ENCODE measurements at regions not wholly inside any gene's neighbourhood (a gene's known extent, or its start where the extent isn't known, plus 50 kb on each side); places are given as distances from the start of the nearest gene placed in this dataset.

DNA sequence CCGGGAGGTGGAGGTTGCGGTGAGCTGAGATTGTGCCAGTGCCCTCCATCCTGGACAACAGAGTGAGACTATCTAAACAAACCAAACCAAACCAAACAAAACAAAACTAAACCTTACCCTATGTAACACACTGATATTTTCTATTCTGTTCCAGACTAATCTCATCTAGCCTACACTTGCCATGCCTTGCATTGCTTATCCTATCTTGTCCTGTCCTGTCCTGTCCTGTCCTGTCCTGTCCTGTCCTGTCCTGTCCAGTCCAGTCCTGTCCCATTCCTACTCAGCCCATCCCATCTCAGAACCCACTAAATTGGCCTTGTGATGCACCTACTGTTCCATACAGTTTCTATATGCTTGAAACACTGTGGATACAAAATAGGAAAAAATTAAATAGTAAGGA is 64.7 kb upstream of the HDAC9 start:
- H3F3A ChIP-seq (ENCODE audit: low read depth), result no peaks in the 10 kb centered on the region
- no peaks in the 10 kb centered on the region for H4K20me1 ChIP-seq (ENCODE audit: insufficient read depth, low read length, poor library complexity, severe bottlenecking)
- no peak overlapping the region for H3K4me2 ChIP-seq (ENCODE audit: low read depth, low read length, poor library complexity, severe bottlenecking)
- peaks cover 63% of the 10 kb centered on the region for H3K79me2 ChIP-seq (ENCODE audit: insufficient read depth, low read length)
- no peak overlapping the region for H3K4me3 ChIP-seq (ENCODE audit: low read length, poor library complexity, severe bottlenecking)
- H3K36me3 ChIP-seq (ENCODE audit: insufficient read depth, low read length), result no peaks in the 10 kb centered on the region
- no peak for TF ChIP-seq EZH2phosphoT487 (IDR thresholded peaks at IDR 0.05; ENCODE audit: borderline replicate concordance)
- TF ChIP-seq CTCF (conservative IDR thresholded peaks at IDR 0.05; ENCODE audit: low read length), result no peak
- H2AFZ ChIP-seq (ENCODE audit: low read length), result no peak overlapping the region
- H3K4me1 ChIP-seq (ENCODE audit: insufficient read depth, low read length, poor library complexity, severe bottlenecking), result peaks cover 13% of the 10 kb centered on the region
- no peaks in the 10 kb centered on the region for H3K27me3 ChIP-seq (ENCODE audit: insufficient read depth, low read length, poor library complexity, severe bottlenecking)
- H3K9ac ChIP-seq (ENCODE audit: low read depth, low read length, poor library complexity, severe bottlenecking), result no peak overlapping the region
- no peaks in the 10 kb centered on the region for H3K9me2 ChIP-seq (replicated peaks; ENCODE audit: low read depth, low read length)
- no peaks in the 10 kb centered on the region for H3K9me3 ChIP-seq (ENCODE audit: insufficient read depth, low read depth, low read length)

- Histone ChIP-seq H3K36me3 (ENCODE audit: insufficient read depth, low read length) (no peaks in the 10 kb centered on the region), H3K4me2 (ENCODE audit: low read depth, low read length, poor library complexity, severe bottlenecking) (no peak overlapping the region), H3K9me3 (ENCODE audit: insufficient read depth, low read depth, low read length) (no peaks in the 10 kb centered on the region), H4K20me1 (ENCODE audit: insufficient read depth, low read length, poor library complexity, severe bottlenecking) (no peaks in the 10 kb centered on the region), H3K4me3 (ENCODE audit: low read length, poor library complexity, severe bottlenecking) (no peak overlapping the region), H3K27me3 (ENCODE audit: insufficient read depth, low read length, poor library complexity, severe bottlenecking) (no peaks in the 10 kb centered on the region), H3K9me2 (replicated peaks; ENCODE audit: low read depth, low read length) (no peaks in the 10 kb centered on the region), H2AFZ (ENCODE audit: low read length) (no peak overlapping the region), H3K4me1 (ENCODE audit: insufficient read depth, low read length, poor library complexity, severe bottlenecking) (no peaks in the 10 kb centered on the region), H3K9ac (ENCODE audit: low read depth, low read length, poor library complexity, severe bottlenecking) (no peak overlapping the region), H3K79me2 (ENCODE audit: insufficient read depth, low read length) (peaks cover 44% of the 10 kb centered on the region), H3F3A (ENCODE audit: low read depth) (no peaks in the 10 kb centered on the region)
- TF ChIP-seq CTCF (conservative IDR thresholded peaks at IDR 0.05; ENCODE audit: low read length) (no peak), EZH2phosphoT487 (IDR thresholded peaks at IDR 0.05; ENCODE audit: borderline replicate concordance) (no peak)
Observed at GRCh38 chr7:18434171-18434570, 61.4 kb upstream of the HDAC9 start.

DNA sequence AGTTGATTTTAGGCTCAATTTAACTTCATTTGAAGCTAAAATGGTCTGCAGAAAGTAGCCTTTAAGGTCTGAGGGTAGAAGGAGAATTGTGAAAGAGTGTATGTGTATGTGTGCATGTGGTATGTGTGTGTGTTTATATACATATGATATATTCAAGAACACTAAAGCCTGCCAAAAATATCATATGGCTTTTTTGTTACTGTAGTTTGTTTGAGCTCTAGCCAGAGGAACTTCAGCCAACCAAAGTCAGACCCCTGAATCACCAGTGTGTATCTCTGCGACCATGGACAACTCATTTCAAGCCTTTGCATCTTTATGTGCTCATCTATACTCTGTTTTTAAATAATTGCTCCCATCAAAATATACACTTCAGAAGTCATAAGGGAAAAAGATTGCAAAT is 58.4 kb upstream of the HDAC9 start:
- H3F3A ChIP-seq (ENCODE audit: low read depth), result no peaks in the 10 kb centered on the region
- no peak overlapping the region for H3K4me2 ChIP-seq (ENCODE audit: low read depth, low read length, poor library complexity, severe bottlenecking)
- no peak overlapping the region for H2AFZ ChIP-seq (ENCODE audit: low read length)
- no peaks in the 10 kb centered on the region for H3K9me2 ChIP-seq (replicated peaks; ENCODE audit: low read depth, low read length)
- no peaks in the 10 kb centered on the region for H3K4me1 ChIP-seq (ENCODE audit: insufficient read depth, low read length, poor library complexity, severe bottlenecking)
- H3K36me3 ChIP-seq (ENCODE audit: insufficient read depth, low read length), result no peaks in the 10 kb centered on the region
- no peaks in the 10 kb centered on the region for H3K9me3 ChIP-seq (ENCODE audit: insufficient read depth, low read depth, low read length)
- H3K9ac ChIP-seq (ENCODE audit: low read depth, low read length, poor library complexity, severe bottlenecking), result no peak overlapping the region
- H4K20me1 ChIP-seq (ENCODE audit: insufficient read depth, low read length, poor library complexity, severe bottlenecking), result peaks cover 3% of the 10 kb centered on the region
- H3K79me2 ChIP-seq (ENCODE audit: insufficient read depth, low read length), result peaks cover 39% of the 10 kb centered on the region
- H3K4me3 ChIP-seq (ENCODE audit: low read length, poor library complexity, severe bottlenecking), result no peak overlapping the region
- no peaks in the 10 kb centered on the region for H3K27me3 ChIP-seq (ENCODE audit: insufficient read depth, low read length, poor library complexity, severe bottlenecking)
- TF ChIP-seq CTCF (conservative IDR thresholded peaks at IDR 0.05; ENCODE audit: low read length) (no peak), EZH2phosphoT487 (IDR thresholded peaks at IDR 0.05; ENCODE audit: borderline replicate concordance) (no peak)
